ENCODE measurements at regions not wholly inside any gene's neighbourhood (a gene's known extent, or its start where the extent isn't known, plus 50 kb on each side); places are given as distances from the start of the nearest gene placed in this dataset.
"Not testable (repeated sequence)": the region's sequence is repeated elsewhere in the genome, so short reads cannot be mapped to it uniquely, and the experiment has no call there.

GRCh38 chr3:34132069-34132692 is 333.8 kb downstream of the PDCD6IP start:
- Mint-ChIP-seq H3K4me3 (no peak overlapping the region), H3K4me1 (ENCODE audit: low read depth) (no peaks in the 10 kb centered on the region), H3K9me3 (ENCODE audit: low read depth) (no peaks in the 10 kb centered on the region), H3K27ac (no peak overlapping the region), H3K27me3 (peaks cover 2% of the 10 kb centered on the region), H3K36me3 (no peaks in the 10 kb centered on the region)

- no peak overlapping the region for H3K4me3 Mint-ChIP-seq
- H3K9me3 Mint-ChIP-seq (ENCODE audit: low read depth): no peaks in the 10 kb centered on the region
- no peaks in the 10 kb centered on the region for H3K36me3 Mint-ChIP-seq
- no peaks in the 10 kb centered on the region for H3K27me3 Mint-ChIP-seq
- no peak overlapping the region for H3K27ac Mint-ChIP-seq
- no peaks in the 10 kb centered on the region for H3K4me1 Mint-ChIP-seq (ENCODE audit: low read depth)
These were observed 341.1 kb downstream of the PDCD6IP start for GRCh38 chr3:34139566-34139965.

GRCh38 chr3:34140616-34141015 is 342.2 kb downstream of the PDCD6IP start:
- no peaks in the 10 kb centered on the region for H3K4me1 Mint-ChIP-seq (ENCODE audit: low read depth)
- no peaks in the 10 kb centered on the region for H3K36me3 Mint-ChIP-seq

GRCh38 chr3:34141841-34142337 is 343.5 kb downstream of the PDCD6IP start:
- no peaks in the 10 kb centered on the region for H3K4me1 Mint-ChIP-seq (ENCODE audit: low read depth)
- no peak overlapping the region for H3K4me3 Mint-ChIP-seq
- no peaks in the 10 kb centered on the region for H3K9me3 Mint-ChIP-seq (ENCODE audit: low read depth)
- H3K36me3 Mint-ChIP-seq: no peaks in the 10 kb centered on the region
- H3K27ac Mint-ChIP-seq: no peak overlapping the region
- no peaks in the 10 kb centered on the region for H3K27me3 Mint-ChIP-seq

More at GRCh38 chr3:34140616-34141015, 342.2 kb downstream of the PDCD6IP start:
- Mint-ChIP-seq H3K9me3 (ENCODE audit: low read depth) (no peaks in the 10 kb centered on the region), H3K4me3 (no peak overlapping the region), H3K27ac (no peak overlapping the region), H3K27me3 (no peaks in the 10 kb centered on the region)

- no peak overlapping the region for H3K4me3 Mint-ChIP-seq
- H3K27me3 Mint-ChIP-seq: no peaks in the 10 kb centered on the region
- H3K36me3 Mint-ChIP-seq: no peaks in the 10 kb centered on the region
- no peaks in the 10 kb centered on the region for H3K4me1 Mint-ChIP-seq (ENCODE audit: low read depth)
- no peak overlapping the region for H3K27ac Mint-ChIP-seq
- H3K9me3 Mint-ChIP-seq (ENCODE audit: low read depth): no peaks in the 10 kb centered on the region
These were observed 347.4 kb downstream of the PDCD6IP start for GRCh38 chr3:34145796-34146195.

GRCh38 chr3:34146596-34146995 is 348.2 kb downstream of the PDCD6IP start:
- Mint-ChIP-seq H3K4me3 (no peak overlapping the region), H3K36me3 (no peaks in the 10 kb centered on the region), H3K27ac (no peak overlapping the region), H3K9me3 (ENCODE audit: low read depth) (no peaks in the 10 kb centered on the region), H3K27me3 (no peaks in the 10 kb centered on the region), H3K4me1 (ENCODE audit: low read depth) (no peaks in the 10 kb centered on the region)

- H3K36me3 Mint-ChIP-seq: no peaks in the 10 kb centered on the region
- no peak overlapping the region for H3K4me3 Mint-ChIP-seq
- no peak overlapping the region for H3K27ac Mint-ChIP-seq
- no peaks in the 10 kb centered on the region for H3K27me3 Mint-ChIP-seq
- no peaks in the 10 kb centered on the region for H3K4me1 Mint-ChIP-seq (ENCODE audit: low read depth)
- no peaks in the 10 kb centered on the region for H3K9me3 Mint-ChIP-seq (ENCODE audit: low read depth)
These were observed 352.6 kb downstream of the PDCD6IP start for GRCh38 chr3:34150992-34151391.

GRCh38 chr3:34152656-34153055 is 354.2 kb downstream of the PDCD6IP start:
- H3K4me3 Mint-ChIP-seq: no peak overlapping the region
- no peaks in the 10 kb centered on the region for H3K27me3 Mint-ChIP-seq
- no peaks in the 10 kb centered on the region for H3K4me1 Mint-ChIP-seq (ENCODE audit: low read depth)
- no peaks in the 10 kb centered on the region for H3K36me3 Mint-ChIP-seq
- no peaks in the 10 kb centered on the region for H3K9me3 Mint-ChIP-seq (ENCODE audit: low read depth)
- H3K27ac Mint-ChIP-seq: no peak overlapping the region

- Mint-ChIP-seq H3K9me3 (ENCODE audit: low read depth) (no peaks in the 10 kb centered on the region), H3K36me3 (no peaks in the 10 kb centered on the region), H3K27me3 (no peaks in the 10 kb centered on the region), H3K4me1 (ENCODE audit: low read depth) (no peaks in the 10 kb centered on the region), H3K27ac (no peak overlapping the region), H3K4me3 (no peak overlapping the region)
These were observed 356.7 kb downstream of the PDCD6IP start for GRCh38 chr3:34155108-34155507.

GRCh38 chr3:34155666-34156065 is 357.2 kb downstream of the PDCD6IP start:
- Mint-ChIP-seq H3K36me3 (no peaks in the 10 kb centered on the region), H3K4me3 (no peak overlapping the region), H3K27me3 (no peaks in the 10 kb centered on the region), H3K4me1 (ENCODE audit: low read depth) (no peaks in the 10 kb centered on the region), H3K9me3 (ENCODE audit: low read depth) (no peaks in the 10 kb centered on the region), H3K27ac (no peak overlapping the region)

- Mint-ChIP-seq H3K27ac (no peak overlapping the region), H3K9me3 (ENCODE audit: low read depth) (no peaks in the 10 kb centered on the region), H3K4me3 (no peak overlapping the region), H3K27me3 (no peaks in the 10 kb centered on the region), H3K36me3 (no peaks in the 10 kb centered on the region), H3K4me1 (ENCODE audit: low read depth) (no peaks in the 10 kb centered on the region)
These were observed 359.1 kb downstream of the PDCD6IP start for GRCh38 chr3:34157491-34157890.

GRCh38 chr3:34159613-34160420 is 361.4 kb downstream of the PDCD6IP start:
- no peaks in the 10 kb centered on the region for H3K4me1 Mint-ChIP-seq (ENCODE audit: low read depth)
- H3K9me3 Mint-ChIP-seq (ENCODE audit: low read depth): no peaks in the 10 kb centered on the region
- H3K36me3 Mint-ChIP-seq: no peaks in the 10 kb centered on the region
- no peak overlapping the region for H3K4me3 Mint-ChIP-seq
- no peak overlapping the region for H3K27ac Mint-ChIP-seq
- no peaks in the 10 kb centered on the region for H3K27me3 Mint-ChIP-seq

- H3K27ac Mint-ChIP-seq; H3K4me1 Mint-ChIP-seq (ENCODE audit: low read depth); H3K9me3 Mint-ChIP-seq (ENCODE audit: low read depth); H3K4me3 Mint-ChIP-seq; H3K36me3 Mint-ChIP-seq; H3K27me3 Mint-ChIP-seq: not testable (repeated sequence)
These were observed 371.2 kb downstream of the PDCD6IP start for GRCh38 chr3:34169636-34170035.

GRCh38 chr3:34174740-34175139 is 376.3 kb downstream of the PDCD6IP start:
- H3K4me3 Mint-ChIP-seq: no peak overlapping the region
- no peaks in the 10 kb centered on the region for H3K9me3 Mint-ChIP-seq (ENCODE audit: low read depth)

GRCh38 chr3:34175636-34176176 is 377.3 kb downstream of the PDCD6IP start:
- Mint-ChIP-seq H3K9me3 (ENCODE audit: low read depth) (no peaks in the 10 kb centered on the region), H3K36me3 (no peaks in the 10 kb centered on the region), H3K27me3 (peaks cover 14% of the 10 kb centered on the region), H3K4me1 (ENCODE audit: low read depth) (no peaks in the 10 kb centered on the region), H3K4me3 (no peak overlapping the region), H3K27ac (no peak overlapping the region)

More at GRCh38 chr3:34174740-34175139, 376.3 kb downstream of the PDCD6IP start:
- H3K36me3 Mint-ChIP-seq: no peaks in the 10 kb centered on the region
- H3K4me1 Mint-ChIP-seq (ENCODE audit: low read depth): no peaks in the 10 kb centered on the region
- no peak overlapping the region for H3K27ac Mint-ChIP-seq
- H3K27me3 Mint-ChIP-seq: peaks cover 14% of the 10 kb centered on the region

Data from activated naive CD8-positive, alpha-beta T cell (primary cell).